ENCODE measurements at regions not wholly inside any gene's neighbourhood (a gene's known extent, or its start where the extent isn't known, plus 50 kb on each side); places are given as distances from the start of the nearest gene placed in this dataset.

- DNase-seq: no peak
Measured at GRCh38 chr1:36537190-36537768, 54.6 kb upstream of the CSF3R start.

GRCh38 chr1:36536727-36537126, 54.0 kb upstream of the CSF3R start:
- DNase-seq: peak; percentile 34

GRCh38 chr1:36534711-36535412, 52.1 kb upstream of the CSF3R start:
- peak; percentile 40 for DNase-seq

DNA sequence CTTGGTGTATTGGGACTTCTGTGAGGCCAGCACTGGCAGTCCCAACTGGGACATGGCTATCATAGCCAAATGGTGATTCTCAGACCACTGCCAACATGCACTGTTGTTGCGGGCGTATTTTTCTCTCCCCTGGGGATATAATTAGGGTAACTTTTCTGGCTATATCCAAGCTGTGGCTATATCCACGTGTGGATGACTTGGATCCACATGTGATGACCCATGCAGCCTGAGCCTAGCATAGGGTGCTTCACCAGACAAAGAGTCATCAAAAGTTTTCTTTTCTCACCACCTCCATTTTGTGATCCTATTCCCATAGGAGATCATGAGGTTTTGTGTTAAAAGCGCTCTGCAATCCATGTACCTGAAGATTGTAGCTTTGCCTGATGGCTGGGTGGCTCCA, 51.2 kb upstream of the CSF3R start:
- peak; percentile 26 for DNase-seq

DNA sequence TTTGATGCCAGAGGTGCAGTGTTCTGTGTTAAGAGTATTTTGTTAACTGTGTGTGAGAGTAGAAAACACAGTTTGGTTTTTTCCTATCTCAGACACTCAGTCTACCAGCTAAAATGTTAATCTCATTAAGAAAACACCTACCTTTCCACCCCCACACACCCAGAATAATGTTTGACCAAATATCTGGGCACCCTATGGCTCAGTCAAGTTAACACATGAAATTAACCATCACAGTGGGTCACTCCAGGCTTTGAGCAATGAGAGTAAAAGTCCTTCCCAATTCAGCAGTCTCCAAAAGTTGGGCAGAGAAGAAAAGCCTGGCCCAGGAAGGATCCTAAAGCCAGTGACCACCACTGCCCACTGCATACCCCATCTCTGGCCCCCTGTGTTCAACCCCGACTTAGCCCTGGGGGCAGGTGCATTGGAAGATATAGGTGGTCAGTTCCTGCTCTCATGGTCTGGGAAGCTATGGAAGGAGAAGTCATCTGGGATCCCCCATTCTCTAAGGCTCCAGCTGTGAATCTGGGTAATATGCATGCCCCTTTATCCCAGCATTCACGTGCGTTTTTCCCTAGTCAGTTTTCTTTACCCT, 50.2 kb upstream of the CSF3R start:
- peak; percentile 22 for DNase-seq

Measured in islet precursor cell (in vitro differentiated cells).